ENCODE measurements at regions not wholly inside any gene's neighbourhood (a gene's known extent, or its start where the extent isn't known, plus 50 kb on each side); places are given as distances from the start of the nearest gene placed in this dataset.

- CTCF ChIA-PET, result no interaction called here
- POLR2A ChIA-PET, result no interaction called here
Observed at GRCh38 chr2:58852243-58852642, 611.1 kb upstream of the FANCL start.

- ChIA-PET POLR2A (no interaction called here), CTCF (no interaction called here)
Observed at GRCh38 chr2:58851598-58851997, 610.5 kb upstream of the FANCL start.

- ChIA-PET POLR2A (no interaction called here), CTCF (no interaction called here)
Observed at GRCh38 chr2:58845011-58845410, 603.9 kb upstream of the FANCL start.

- CTCF ChIA-PET, result no interaction called here
- POLR2A ChIA-PET, result no interaction called here
Observed at GRCh38 chr2:58842501-58843155, 601.5 kb upstream of the FANCL start.

- CTCF ChIA-PET, result no interaction called here
- POLR2A ChIA-PET, result no interaction called here
Observed at GRCh38 chr2:58834404-58834803, 593.3 kb upstream of the FANCL start.

- CTCF ChIA-PET, result no interaction called here
- POLR2A ChIA-PET, result no interaction called here
Observed at GRCh38 chr2:58826795-58827194, 585.7 kb upstream of the FANCL start.

GRCh38 chr2:58812771-58813344 is 571.7 kb upstream of the FANCL start:
- POLR2A ChIA-PET, result no interaction called here

GRCh38 chr2:58805126-58805525 is 564.0 kb upstream of the FANCL start:
- ChIA-PET CTCF (no interaction called here), POLR2A (no interaction called here)

More at GRCh38 chr2:58812771-58813344, 571.7 kb upstream of the FANCL start:
- CTCF ChIA-PET, result no interaction called here

- POLR2A ChIA-PET, result no interaction called here
- CTCF ChIA-PET, result no interaction called here
Observed at GRCh38 chr2:58803192-58803591, 562.1 kb upstream of the FANCL start.

- POLR2A ChIA-PET, result no interaction called here
- CTCF ChIA-PET, result no interaction called here
Observed at GRCh38 chr2:58800881-58801280, 559.8 kb upstream of the FANCL start.

GRCh38 chr2:58798676-58799208 is 557.6 kb upstream of the FANCL start:
- ChIA-PET POLR2A (no interaction called here), CTCF (interaction anchor here (0.6 kb wide), 1 partner anchor 118 kb away, joined by 3 read pairs; no protein-coding TSS in a partner anchor)

GRCh38 chr2:58796239-58796910 is 555.2 kb upstream of the FANCL start:
- ChIA-PET POLR2A (no interaction called here), CTCF (interaction anchor here (0.6 kb wide), 1 partner anchor 10 kb away, joined by 3 read pairs; no protein-coding TSS in a partner anchor)

- ChIA-PET POLR2A (no interaction called here), CTCF (no interaction called here)
Observed at GRCh38 chr2:58794916-58795315, 553.8 kb upstream of the FANCL start.

- CTCF ChIA-PET, result no interaction called here
- POLR2A ChIA-PET, result no interaction called here
Observed at GRCh38 chr2:58794103-58794502, 553.0 kb upstream of the FANCL start.

- ChIA-PET POLR2A (no interaction called here), CTCF (no interaction called here)
Observed at GRCh38 chr2:58788402-58788801, 547.3 kb upstream of the FANCL start.

GRCh38 chr2:58770846-58771245 is 529.7 kb upstream of the FANCL start:
- ChIA-PET POLR2A (no interaction called here), CTCF (no interaction called here)

GRCh38 chr2:58769864-58770234 is 528.7 kb upstream of the FANCL start:
- CTCF ChIA-PET, result no interaction called here
- POLR2A ChIA-PET, result no interaction called here

- ChIA-PET POLR2A (no interaction called here), CTCF (no interaction called here)
Observed at GRCh38 chr2:58769111-58769863, 528.2 kb upstream of the FANCL start.

GRCh38 chr2:58768715-58769080 is 527.6 kb upstream of the FANCL start:
- ChIA-PET POLR2A (no interaction called here), CTCF (no interaction called here)

- POLR2A ChIA-PET, result no interaction called here
- CTCF ChIA-PET, result no interaction called here
Observed at GRCh38 chr2:58767828-58768714, 526.9 kb upstream of the FANCL start.

Data from activated CD8-positive, alpha-beta memory T cell treated with anti-CD3 and anti-CD28 coated beads for 36 hours (primary cell).